ENCODE measurements at regions not wholly inside any gene's neighbourhood (a gene's known extent, or its start where the extent isn't known, plus 50 kb on each side); places are given as distances from the start of the nearest gene placed in this dataset.

GRCh38 chr1:181202986-181203555 lies 114.6 kb downstream of the IER5 start:
- no peak for DNase-seq
- no peak overlapping the region for H3K9ac ChIP-seq (ENCODE audit: low read depth, low read length)
- H3K14ac ChIP-seq (replicated peaks; ENCODE audit: low read depth, low read length): no peak overlapping the region
- H3K4me1 ChIP-seq (ENCODE audit: control insufficient read depth, insufficient read depth, low read length): no peaks in the 10 kb centered on the region
- no peaks in the 10 kb centered on the region for H4K20me1 ChIP-seq (ENCODE audit: insufficient read depth, low read length)
- dilution Hi-C loops (cut with HindIII; ENCODE audit: low sequenced_read_pairs, unreplicated experiment): loop anchor here (25.0 kb wide), 1 partner anchor 209 kb away; no protein-coding TSS in a partner anchor
- H3K27me3 ChIP-seq (ENCODE audit: control insufficient read depth, insufficient read depth, low read length): peaks cover 21% of the 10 kb centered on the region
- no peak overlapping the region for H2BK120ac ChIP-seq (ENCODE audit: low read depth, low read length)
- H2AK5ac ChIP-seq (ENCODE audit: low read depth, low read length): no peak overlapping the region
- H2AFZ ChIP-seq (replicated peaks; ENCODE audit: low read length, poor library complexity): no peak overlapping the region
- H3K56ac ChIP-seq (ENCODE audit: extremely low read depth, insufficient read depth, low read length): no peak overlapping the region
- no peak overlapping the region for H2BK5ac ChIP-seq (ENCODE audit: low read depth, low read length, poor library complexity, severe bottlenecking)
- H2BK15ac ChIP-seq (ENCODE audit: low read depth, low read length): no peak overlapping the region
- no peaks in the 10 kb centered on the region for H3K36me3 ChIP-seq (ENCODE audit: control insufficient read depth, insufficient read depth, low read length)
- no peak overlapping the region for H3K4me3 ChIP-seq (ENCODE audit: insufficient read depth, low read depth, low read length)
- H3K23ac ChIP-seq (ENCODE audit: low read depth, low read length): no peak overlapping the region
- no peak for ATAC-seq (ENCODE audit: low read depth)
- no peaks in the 10 kb centered on the region for H3K9me1 ChIP-seq (ENCODE audit: insufficient read depth, low read length)
- H2BK20ac ChIP-seq (ENCODE audit: low read depth, low read length): no peak overlapping the region
- H3K4ac ChIP-seq (ENCODE audit: low read depth, low read length): no peak overlapping the region
- CTCF ChIA-PET: interaction anchor here (1.1 to 2.2 kb wide), 2 partner anchors 13 to 222 kb away, joined by 3 to 6 read pairs; no protein-coding TSS in a partner anchor
- no peak for TF ChIP-seq RCOR1 (IDR thresholded peaks at IDR 0.05; ENCODE audit: insufficient replicate concordance, low read length)
- TF ChIP-seq BHLHE40 (IDR thresholded peaks at IDR 0.05; ENCODE audit: low read depth, low read length): no peak
- TF ChIP-seq SMC3 (IDR thresholded peaks at IDR 0.05; ENCODE audit: low read depth, low read length): no peak
- TF ChIP-seq RFX5 (IDR thresholded peaks at IDR 0.05; ENCODE audit: low read depth, low read length): no peak
- no peak for TF ChIP-seq MAFK (IDR thresholded peaks at IDR 0.05; ENCODE audit: low read depth, low read length)
- TF ChIP-seq, protein P1, sequence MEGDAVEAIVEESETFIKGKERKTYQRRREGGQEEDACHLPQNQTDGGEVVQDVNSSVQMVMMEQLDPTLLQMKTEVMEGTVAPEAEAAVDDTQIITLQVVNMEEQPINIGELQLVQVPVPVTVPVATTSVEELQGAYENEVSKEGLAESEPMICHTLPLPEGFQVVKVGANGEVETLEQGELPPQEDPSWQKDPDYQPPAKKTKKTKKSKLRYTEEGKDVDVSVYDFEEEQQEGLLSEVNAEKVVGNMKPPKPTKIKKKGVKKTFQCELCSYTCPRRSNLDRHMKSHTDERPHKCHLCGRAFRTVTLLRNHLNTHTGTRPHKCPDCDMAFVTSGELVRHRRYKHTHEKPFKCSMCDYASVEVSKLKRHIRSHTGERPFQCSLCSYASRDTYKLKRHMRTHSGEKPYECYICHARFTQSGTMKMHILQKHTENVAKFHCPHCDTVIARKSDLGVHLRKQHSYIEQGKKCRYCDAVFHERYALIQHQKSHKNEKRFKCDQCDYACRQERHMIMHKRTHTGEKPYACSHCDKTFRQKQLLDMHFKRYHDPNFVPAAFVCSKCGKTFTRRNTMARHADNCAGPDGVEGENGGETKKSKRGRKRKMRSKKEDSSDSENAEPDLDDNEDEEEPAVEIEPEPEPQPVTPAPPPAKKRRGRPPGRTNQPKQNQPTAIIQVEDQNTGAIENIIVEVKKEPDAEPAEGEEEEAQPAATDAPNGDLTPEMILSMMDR (conservative IDR thresholded peaks at IDR 0.05; ENCODE audit: low read depth, low read length): no peak
- TF ChIP-seq, protein P2, sequence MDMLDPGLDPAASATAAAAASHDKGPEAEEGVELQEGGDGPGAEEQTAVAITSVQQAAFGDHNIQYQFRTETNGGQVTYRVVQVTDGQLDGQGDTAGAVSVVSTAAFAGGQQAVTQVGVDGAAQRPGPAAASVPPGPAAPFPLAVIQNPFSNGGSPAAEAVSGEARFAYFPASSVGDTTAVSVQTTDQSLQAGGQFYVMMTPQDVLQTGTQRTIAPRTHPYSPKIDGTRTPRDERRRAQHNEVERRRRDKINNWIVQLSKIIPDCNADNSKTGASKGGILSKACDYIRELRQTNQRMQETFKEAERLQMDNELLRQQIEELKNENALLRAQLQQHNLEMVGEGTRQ (IDR thresholded peaks at IDR 0.05; ENCODE audit: low read depth, low read length): no peak
- no peak for TF ChIP-seq FOS (IDR thresholded peaks at IDR 0.05; ENCODE audit: low read depth, low read length)
- TF ChIP-seq MAZ (IDR thresholded peaks at IDR 0.05; ENCODE audit: borderline replicate concordance, low read depth, low read length): no peak
- H2AK9ac ChIP-seq (replicated peaks; ENCODE audit: low read depth, low read length, poor library complexity): no peak overlapping the region
- H3K9me3 ChIP-seq (ENCODE audit: control insufficient read depth, insufficient read depth, low read length): no peaks in the 10 kb centered on the region
- no peak overlapping the region for H4K5ac ChIP-seq (ENCODE audit: low read depth, low read length)
- no peak overlapping the region for H3K27ac ChIP-seq (ENCODE audit: insufficient read depth, low read length)
- no peak overlapping the region for H4K8ac ChIP-seq (ENCODE audit: low read depth in 2 of 2, low read length in 2 of 2)
- POLR2A ChIA-PET (ENCODE audit: unreplicated experiment): no interaction called here
- no TSS peak for BruUV-seq (replicated peaks)
- intact Hi-C loops (cut with micrococcal nuclease): no loop called here
- WGBS, 2 experiments (ENCODE audit: extremely low coverage in 2 of 2, insufficient read length in 1 of 2): 17% methylated on average over 1 of the region's 7 CpGs; no CpG with 5 or more reads in 1 of the 2 experiments
- in situ Hi-C loops (cut with MboI; ENCODE audit: low sequenced_read_pairs): loop anchor here (25.0 kb wide), 1 partner anchor 859 kb away; the partner anchor contains the start of gene ZNF648
- H3K18ac ChIP-seq (ENCODE audit: low read depth, low read length): no peak overlapping the region
- no peaks in the 10 kb centered on the region for H3K79me1 ChIP-seq (ENCODE audit: low read depth in 1 of 2, low read length in 2 of 2)
- no peak overlapping the region for H3K4me2 ChIP-seq (ENCODE audit: low read depth, low read length)
- H4K91ac ChIP-seq (ENCODE audit: insufficient read depth, low read depth, low read length): no peak overlapping the region

Data from IMR-90 (cell line).